Neural progenitor cell (in vitro differentiated cells): ENCODE measurements at regions not wholly inside any gene's neighbourhood (a gene's known extent, or its start where the extent isn't known, plus 50 kb on each side); places are given as distances from the start of the nearest gene placed in this dataset.

Experiments used
- EZH2 ChIP-seq: fragments of 200-600 bp; sonication (generic); IDR thresholded peaks from 2 replicates; pipeline ENCODE4 v1.6.1; 2017; ENCODE audit warnings: antibody characterized with exemption, mild to moderate bottlenecking, moderate library complexity
- EZH2phosphoT487 ChIP-seq: fragments of 200-600 bp; sonication (generic); IDR thresholded peaks from 2 replicates; pipeline ENCODE4 v1.6.1; 2017; ENCODE audit warnings: antibody characterized with exemption
- TF ChIP-seq, protein P1 (sequence below): fragments of 200-600 bp; sonication (generic); IDR thresholded peaks from 2 replicates; pipeline ENCODE4 v1.5.1; 2017; ENCODE audit warnings: antibody characterized with exemption, mild to moderate bottlenecking

DNA sequence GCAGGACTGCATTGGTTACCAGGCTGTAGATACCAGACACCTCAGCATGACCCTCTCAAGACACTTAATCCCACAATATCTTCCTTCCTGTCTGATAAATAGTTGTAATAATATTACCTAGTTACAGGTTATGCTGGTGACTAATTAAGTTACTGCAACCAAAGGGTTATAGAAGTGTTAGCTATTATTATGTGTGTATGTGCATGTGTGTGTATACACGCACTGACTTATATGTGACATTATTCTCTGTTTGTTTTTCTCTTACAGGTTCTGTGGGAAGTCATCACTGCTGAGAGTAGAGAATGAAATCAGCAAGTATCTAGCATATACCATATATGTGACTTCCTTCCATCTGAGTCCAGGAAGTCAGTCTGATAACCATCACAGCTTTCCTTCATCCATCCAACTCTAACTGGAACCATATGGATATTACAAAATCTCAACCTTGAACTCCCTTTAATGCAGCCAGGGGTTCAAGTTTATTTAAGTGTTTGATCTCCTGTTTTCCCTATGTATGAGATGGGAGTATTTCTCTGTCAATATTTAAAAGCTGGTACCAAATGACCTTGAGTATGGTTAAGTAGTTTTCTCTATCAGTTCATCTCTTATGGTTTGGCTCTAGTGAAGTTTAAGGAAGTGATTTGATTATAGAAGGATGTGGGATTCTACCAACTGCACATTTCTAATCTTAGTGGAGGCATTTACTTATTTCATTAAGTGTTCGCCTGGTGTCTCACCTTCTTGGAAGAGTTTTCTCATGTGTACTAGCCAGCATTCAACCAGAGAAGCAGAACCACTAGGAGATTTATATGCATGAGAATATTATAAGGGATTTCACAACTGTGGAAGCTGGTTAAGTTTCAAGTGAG is 313.2 kb downstream of the HIVEP2 start:
- TF ChIP-seq, protein P1, sequence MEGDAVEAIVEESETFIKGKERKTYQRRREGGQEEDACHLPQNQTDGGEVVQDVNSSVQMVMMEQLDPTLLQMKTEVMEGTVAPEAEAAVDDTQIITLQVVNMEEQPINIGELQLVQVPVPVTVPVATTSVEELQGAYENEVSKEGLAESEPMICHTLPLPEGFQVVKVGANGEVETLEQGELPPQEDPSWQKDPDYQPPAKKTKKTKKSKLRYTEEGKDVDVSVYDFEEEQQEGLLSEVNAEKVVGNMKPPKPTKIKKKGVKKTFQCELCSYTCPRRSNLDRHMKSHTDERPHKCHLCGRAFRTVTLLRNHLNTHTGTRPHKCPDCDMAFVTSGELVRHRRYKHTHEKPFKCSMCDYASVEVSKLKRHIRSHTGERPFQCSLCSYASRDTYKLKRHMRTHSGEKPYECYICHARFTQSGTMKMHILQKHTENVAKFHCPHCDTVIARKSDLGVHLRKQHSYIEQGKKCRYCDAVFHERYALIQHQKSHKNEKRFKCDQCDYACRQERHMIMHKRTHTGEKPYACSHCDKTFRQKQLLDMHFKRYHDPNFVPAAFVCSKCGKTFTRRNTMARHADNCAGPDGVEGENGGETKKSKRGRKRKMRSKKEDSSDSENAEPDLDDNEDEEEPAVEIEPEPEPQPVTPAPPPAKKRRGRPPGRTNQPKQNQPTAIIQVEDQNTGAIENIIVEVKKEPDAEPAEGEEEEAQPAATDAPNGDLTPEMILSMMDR: no peak
- no peak for TF ChIP-seq EZH2
- TF ChIP-seq EZH2phosphoT487: no peak
